ENCODE measurements at regions not wholly inside any gene's neighbourhood (a gene's known extent, or its start where the extent isn't known, plus 50 kb on each side); places are given as distances from the start of the nearest gene placed in this dataset.
"Not testable (repeated sequence)": the region's sequence is repeated elsewhere in the genome, so short reads cannot be mapped to it uniquely, and the experiment has no call there.

DNA sequence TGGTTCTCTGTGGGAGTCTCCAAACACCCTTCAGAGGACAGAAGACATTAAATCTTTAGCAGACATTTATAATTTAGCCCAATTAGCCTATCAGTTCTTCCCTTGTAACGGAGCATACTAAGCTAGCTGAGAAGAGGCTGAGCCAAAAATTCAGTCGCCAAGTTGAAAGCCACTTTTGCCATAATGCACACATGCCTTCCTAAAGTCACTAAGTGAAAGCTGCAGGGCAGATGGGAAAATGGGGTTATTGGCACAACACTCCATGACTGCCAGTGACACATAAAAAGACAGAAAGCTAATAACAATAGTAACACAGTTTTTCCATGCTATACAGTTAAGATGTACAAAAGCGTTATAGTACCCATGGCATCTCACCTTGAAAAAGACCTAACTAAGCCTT, 176.2 kb downstream of the DIRAS2 start:
- DNase-seq (ENCODE audit: low spot score) = no peak

GRCh38 chr9:90469435-90469834, 173.2 kb downstream of the DIRAS2 start:
- DNase-seq (ENCODE audit: low spot score) = no peak

DNA sequence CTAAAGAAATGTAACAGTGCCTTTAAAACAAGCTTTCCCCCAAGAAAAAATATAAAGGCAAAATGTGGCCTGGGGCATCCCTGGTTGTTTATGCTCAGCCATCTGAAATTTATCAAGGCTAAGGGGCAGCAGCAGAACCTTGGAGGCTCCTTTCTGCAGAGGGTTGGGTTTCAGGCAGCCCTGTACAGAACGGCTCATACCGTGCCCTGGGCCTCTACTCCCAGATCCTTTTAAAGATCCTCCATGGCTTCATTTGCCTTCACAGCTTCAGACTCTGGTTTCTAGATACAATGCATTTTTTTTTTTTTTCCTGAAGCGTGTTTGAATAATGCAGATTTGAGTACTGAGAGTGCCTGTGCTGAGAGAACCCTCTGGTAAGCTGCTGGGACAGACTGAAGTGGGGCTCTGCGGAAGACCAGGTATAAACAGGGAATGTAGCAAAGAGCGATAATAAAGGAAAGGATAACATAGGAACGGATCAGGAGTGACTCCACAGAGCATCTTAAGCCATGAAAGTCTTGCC, 172.7 kb downstream of the DIRAS2 start:
- DNase-seq (ENCODE audit: low spot score) = no peak

GRCh38 chr9:90476058-90476457, 166.6 kb downstream of the DIRAS2 start:
- no peak for DNase-seq (ENCODE audit: low spot score)

DNA sequence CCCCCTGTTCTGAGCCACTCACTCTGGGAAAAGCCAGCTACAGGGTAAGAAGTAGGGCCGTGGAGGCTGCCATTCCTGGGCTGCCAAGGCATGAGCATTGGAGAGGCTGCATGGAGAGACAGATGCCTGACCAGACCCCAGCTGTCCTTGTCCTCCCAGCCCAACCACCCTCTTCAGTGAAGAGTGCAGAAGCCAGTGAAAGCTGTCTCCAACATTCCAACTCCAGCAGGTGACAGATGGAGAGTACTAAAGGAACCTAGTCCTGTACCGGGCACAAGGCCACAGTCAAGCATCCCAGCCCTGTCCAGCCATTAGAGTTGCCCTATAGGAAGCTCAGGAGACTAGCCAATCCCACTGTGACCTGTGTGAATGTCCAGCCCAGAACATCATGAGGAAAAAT, 165.1 kb downstream of the DIRAS2 start:
- DNase-seq (ENCODE audit: low spot score) = no peak

GRCh38 chr9:90478821-90479220, 163.8 kb downstream of the DIRAS2 start:
- DNase-seq (ENCODE audit: low spot score) = no peak

DNA sequence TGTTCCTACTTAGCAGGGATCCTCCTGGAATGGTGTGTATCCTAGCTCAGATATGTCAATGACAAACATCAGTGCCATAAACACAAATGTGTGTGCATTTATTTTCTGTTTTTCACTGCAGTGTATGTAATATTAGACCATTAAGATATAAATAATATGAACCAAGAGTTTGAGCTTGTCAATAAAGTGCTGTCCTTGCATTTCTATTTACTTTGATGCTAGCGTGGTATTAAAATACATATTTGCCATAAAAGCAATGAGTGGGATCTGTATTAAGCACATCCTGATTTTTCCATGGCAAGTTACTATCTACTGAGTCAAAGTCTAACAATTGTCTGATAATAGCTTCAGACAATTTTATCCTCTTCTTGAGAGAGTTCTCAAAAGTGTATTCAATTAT, 157.6 kb downstream of the DIRAS2 start:
- no peak for DNase-seq (ENCODE audit: low spot score)

- no peak for DNase-seq (ENCODE audit: low spot score)
Measured at GRCh38 chr9:90489066-90489465, 153.6 kb downstream of the DIRAS2 start.

DNA sequence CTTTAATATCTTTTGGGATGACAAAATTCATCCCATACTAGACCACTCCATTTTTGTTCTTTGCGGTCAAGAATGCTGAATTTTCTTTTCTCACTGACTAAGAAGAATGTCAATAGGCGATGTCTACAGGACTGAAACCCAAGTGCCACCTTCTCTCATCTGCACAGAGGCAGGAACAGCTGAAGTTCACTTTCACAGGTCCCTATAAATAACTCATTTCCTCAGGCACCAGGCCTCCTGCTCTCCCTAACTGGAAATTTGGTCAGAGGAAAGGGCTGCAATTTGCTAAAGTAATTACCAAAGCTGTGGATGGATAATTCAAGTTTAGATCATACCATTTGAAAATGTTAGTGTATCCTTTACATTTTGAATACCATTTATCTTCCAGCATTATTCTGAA, 142.9 kb downstream of the DIRAS2 start:
- no peak for DNase-seq (ENCODE audit: low spot score)

- DNase-seq (ENCODE audit: low spot score) = no peak
Measured at GRCh38 chr9:90502134-90502533, 140.5 kb downstream of the DIRAS2 start.

DNA sequence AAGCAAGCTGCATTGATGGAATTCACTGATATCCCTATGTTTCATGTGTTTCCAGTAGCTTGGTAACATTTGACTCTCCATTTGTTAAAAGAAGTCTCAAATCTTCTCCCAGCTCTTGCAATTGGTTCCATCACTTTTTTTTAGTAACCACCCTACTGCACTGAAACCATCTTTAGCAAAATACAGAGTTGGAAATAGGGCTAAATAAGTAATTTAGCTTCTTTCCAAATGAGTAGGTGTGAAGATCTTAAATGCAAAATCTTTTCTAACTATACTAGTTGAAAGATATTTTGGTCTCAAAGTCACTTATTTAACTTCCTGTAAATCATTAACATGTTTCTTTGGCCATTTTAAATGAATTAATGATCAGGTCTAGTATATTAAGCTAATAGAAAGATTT, 138.1 kb downstream of the DIRAS2 start:
- DNase-seq (ENCODE audit: low spot score) = no peak

DNA sequence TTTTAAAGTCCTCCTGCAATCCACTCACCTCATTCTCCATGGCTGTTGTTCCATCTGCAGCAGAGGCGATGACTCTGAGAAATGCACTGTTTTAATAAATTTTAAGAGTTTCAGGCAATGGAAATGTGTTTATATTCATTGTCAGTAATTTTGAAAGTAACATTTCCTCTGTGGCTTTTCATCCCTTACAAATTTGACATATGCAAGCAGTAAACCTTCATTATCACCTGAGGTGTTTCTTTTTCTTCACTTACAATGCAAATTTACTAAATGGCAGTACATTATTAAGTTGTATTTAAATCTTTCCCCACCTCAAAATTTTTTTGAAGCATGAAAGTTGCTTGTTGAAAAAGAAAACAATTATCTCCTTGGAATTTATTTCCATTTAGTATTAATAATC, 136.9 kb downstream of the DIRAS2 start:
- DNase-seq (ENCODE audit: low spot score) = no peak

- not testable (repeated sequence) for DNase-seq (ENCODE audit: low spot score)
Measured at GRCh38 chr9:90506402-90506801, 136.2 kb downstream of the DIRAS2 start.

DNA sequence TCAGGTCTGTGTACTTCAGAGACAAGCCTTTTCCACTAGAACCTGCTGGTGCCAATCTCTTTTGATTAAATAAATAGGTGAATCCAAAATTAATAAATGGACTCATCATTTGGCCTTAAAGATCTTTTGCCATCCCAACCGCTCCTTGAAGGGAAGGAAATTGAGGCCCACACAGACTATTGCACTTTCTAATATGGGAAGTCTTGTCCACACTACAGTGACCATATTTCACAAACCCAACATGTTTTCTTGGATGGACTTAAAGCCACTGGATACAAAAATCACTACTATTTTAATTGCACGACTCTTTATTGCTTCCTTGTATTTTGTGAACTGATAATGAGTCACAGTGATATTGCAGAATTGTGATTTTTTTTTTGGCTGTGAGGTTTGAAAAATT, 135.0 kb downstream of the DIRAS2 start:
- DNase-seq (ENCODE audit: low spot score) = no peak

DNA sequence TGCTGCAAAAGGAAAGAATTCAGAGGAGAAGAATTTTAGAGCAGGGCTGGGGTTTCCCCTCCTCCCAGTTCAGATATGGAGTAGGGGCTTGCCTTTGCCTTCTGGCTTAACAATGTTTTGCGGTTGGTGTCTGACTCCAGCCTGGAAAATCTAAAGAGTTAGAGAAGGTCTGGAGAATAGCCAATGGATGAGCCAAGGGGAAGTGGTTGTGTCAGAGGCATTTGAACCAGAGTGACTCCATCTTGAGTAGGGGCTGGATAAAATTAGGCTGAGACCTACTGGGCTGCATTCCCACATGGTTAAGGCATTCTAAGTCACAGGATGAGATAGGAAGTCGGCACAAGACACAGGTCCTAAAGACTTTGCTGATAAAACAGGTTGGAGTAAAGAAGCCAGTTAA, 133.7 kb downstream of the DIRAS2 start:
- DNase-seq (ENCODE audit: low spot score) = no peak

DNA sequence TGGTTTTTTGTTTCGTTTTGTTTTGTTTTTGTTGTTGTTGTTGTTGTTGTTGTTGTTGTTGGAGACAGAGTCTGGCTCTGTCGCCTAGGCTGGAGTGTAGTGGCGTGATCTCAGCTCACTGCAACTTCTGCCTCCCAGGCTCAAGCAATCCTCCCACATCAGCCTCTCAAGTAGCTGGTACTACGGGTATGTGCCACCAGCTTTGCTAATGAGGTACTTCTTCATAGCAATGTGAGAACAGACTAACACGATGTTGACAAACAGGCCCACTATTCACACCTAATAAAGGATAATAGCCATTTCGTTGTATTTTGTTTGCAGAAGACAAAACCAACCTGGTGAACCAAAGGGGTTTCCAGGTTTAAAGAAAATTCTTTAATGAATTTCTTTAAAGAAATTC, 130.9 kb downstream of the DIRAS2 start:
- DNase-seq (ENCODE audit: low spot score) = no peak

DNA sequence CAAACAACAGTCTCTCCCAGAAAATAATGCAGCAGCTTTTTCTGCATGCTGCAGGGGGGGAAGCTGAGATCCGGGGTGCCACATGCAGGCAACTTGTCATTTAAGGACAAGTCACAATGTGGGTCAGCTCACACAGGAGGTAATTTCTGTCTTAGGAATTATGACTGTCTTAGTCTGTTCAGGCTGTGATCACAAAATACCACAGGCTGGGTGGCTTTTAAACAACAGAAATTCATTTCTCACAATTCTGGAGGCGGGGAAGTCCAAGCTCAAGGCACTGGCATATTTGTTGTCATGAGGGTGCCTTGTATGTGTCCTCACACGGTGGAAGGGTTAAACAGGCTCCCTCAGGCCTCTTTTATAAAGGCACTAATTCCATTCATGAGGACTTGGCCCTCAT, 127.7 kb downstream of the DIRAS2 start:
- DNase-seq (ENCODE audit: low spot score) = no peak

GRCh38 chr9:90515510-90515909, 127.1 kb downstream of the DIRAS2 start:
- DNase-seq (ENCODE audit: low spot score) = no peak

DNA sequence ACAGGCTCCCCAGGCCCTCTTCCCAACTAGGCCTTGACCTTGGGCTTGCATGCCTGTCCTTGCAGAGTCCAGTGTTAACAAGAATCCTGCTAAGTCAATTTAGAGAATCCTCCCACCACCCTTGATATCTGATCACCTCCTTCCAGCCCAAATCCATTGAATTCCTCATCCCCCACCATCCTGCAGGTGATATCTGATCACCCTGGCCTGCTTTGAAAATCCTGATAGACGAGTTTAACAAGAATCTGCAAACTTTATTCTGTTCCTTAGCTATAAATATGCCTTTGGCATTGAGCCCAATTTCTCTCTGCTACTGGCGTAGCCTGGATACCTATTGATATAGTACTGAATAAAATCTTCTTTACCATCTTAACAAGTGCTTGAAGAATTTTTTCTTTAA, 125.5 kb downstream of the DIRAS2 start:
- no peak for DNase-seq (ENCODE audit: low spot score)

DNA sequence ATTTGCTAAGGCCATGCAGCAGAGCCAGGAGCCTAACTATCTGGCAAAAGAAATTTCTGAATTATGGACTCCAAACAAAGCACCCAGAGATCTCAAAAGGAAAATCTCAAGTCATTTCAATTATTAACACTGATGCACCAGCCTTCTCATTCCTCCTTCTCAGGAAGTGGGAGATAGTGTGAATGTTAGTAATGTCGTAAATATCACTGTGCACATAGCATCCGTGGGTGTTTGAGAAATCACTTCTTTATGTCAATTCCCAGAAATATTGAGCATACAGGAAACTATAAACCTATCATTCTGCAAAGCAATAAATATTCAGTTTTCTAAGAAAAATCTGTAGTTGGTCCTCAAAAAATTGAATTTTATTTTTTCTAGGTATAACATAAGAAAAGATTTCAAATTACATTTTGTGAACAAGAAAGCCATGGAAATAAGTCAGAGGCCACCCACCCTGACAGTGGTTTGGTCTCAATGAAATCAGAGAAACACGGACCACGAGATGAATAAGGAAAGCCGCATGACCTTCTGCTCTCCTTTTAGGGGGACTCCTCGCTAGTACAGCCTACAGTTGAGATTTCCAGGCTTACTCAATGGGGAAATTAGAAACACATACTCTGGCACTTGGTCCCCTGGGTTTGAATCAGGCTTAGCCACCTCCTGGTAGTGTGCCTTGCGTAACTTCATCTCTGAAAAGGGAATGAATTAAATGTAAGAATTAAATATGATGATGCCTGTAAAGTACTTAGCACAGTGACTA, 120.6 kb downstream of the DIRAS2 start:
- no peak for DNase-seq (ENCODE audit: low spot score)

DNA sequence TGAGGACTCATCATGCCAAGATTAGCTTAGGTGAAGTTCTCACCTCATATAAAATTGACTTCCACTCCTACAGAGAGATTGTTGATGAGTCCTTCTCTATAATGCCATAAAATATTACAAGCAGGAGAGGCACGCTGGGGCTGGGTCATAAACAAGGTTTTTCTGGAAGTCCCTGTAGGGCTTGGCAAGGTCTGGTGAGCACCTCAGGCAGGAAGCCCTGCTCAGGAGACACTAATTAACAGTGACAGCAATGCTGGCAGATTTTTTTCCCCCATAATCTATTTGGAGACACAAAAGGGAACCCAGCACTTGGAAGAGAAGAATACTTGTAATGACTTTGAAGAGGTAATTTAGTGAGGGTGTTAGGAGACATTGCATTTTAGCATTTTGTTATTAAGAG, 118.7 kb downstream of the DIRAS2 start:
- no peak for DNase-seq (ENCODE audit: low spot score)

- DNase-seq (ENCODE audit: low spot score) = no peak
Measured at GRCh38 chr9:90526386-90526785, 116.2 kb downstream of the DIRAS2 start.

- DNase-seq (ENCODE audit: low spot score) = not testable (repeated sequence)
Measured at GRCh38 chr9:90536094-90536493, 106.5 kb downstream of the DIRAS2 start.

DNA sequence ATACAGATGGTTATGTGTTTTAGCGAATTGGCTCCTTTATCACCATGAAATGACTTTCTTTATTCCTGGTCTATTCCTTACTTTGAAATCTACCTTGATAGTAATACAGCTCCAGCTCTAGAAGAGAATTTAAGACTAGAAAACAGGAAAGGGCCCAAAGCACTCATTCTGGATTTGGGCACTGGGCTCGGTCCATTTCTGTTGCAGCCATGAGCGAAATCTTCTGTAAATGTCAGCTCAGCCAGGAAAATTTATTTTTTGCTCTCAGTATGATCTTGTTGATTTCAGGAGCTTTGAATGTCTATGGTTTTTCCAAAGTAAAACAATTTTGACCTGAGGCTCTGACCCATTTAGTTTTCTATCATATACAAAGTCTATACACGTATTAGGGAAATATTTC, 104.1 kb downstream of the DIRAS2 start:
- DNase-seq (ENCODE audit: low spot score) = no peak
